RWPE2 (cell line): ENCODE measurements at regions not wholly inside any gene's neighbourhood (a gene's known extent, or its start where the extent isn't known, plus 50 kb on each side); places are given as distances from the start of the nearest gene placed in this dataset.

Experiments
- ATAC-seq: fragments of 200-7000 bp; cut with Tn5 transposase; 3 replicates; pipeline ENCODE4 v1.9.1; 2021; ENCODE audit warnings: low read depth
- DNase-seq: peaks from one replicate; pipeline ENCODE4 v3.0.0-alpha.2; 2020; ENCODE audit warnings: low spot score
- H3K27ac ChIP-seq: fragments of 450-650 bp; 2 replicates; pipeline ENCODE4 v1.5.1; 2017; ENCODE audit warnings: mild to moderate bottlenecking; ENCODE audit not compliant: poor library complexity, severe bottlenecking
- H3K27me3 ChIP-seq: fragments of 250-450 bp; sonication (Bioruptor Pico); 2 replicates; pipeline ENCODE4 v1.5.1; 2021; ENCODE audit warnings: mild to moderate bottlenecking, moderate library complexity; ENCODE audit not compliant: insufficient read depth, poor library complexity, severe bottlenecking
- H3K36me3 ChIP-seq: fragments of 250-450 bp; sonication (Bioruptor Pico); 2 replicates; pipeline ENCODE4 v1.5.1; 2020; ENCODE audit warnings: low read depth, mild to moderate bottlenecking, moderate library complexity
- H3K4me1 ChIP-seq: fragments of 250-450 bp; sonication (Bioruptor Pico); 2 replicates; pipeline ENCODE4 v1.5.1; 2021; ENCODE audit warnings: mild to moderate bottlenecking, moderate library complexity; ENCODE audit not compliant: insufficient read depth, poor library complexity, severe bottlenecking
- H3K4me3 ChIP-seq: fragments of 250-450 bp; sonication (Bioruptor Pico); 2 replicates; pipeline ENCODE4 v1.5.1; 2021; ENCODE audit warnings: mild to moderate bottlenecking, moderate library complexity; ENCODE audit not compliant: severe bottlenecking
- H3K9me3 ChIP-seq: fragments of 250-450 bp; sonication (Bioruptor Pico); 2 replicates; pipeline ENCODE4 v1.5.1; 2021; ENCODE audit warnings: mild to moderate bottlenecking, moderate library complexity; ENCODE audit not compliant: severe bottlenecking
- CTCF ChIP-seq: fragments of 450-650 bp; IDR thresholded peaks from one replicate; pipeline ENCODE4 v1.5.1; 2017; ENCODE audit warnings: mild to moderate bottlenecking, moderate library complexity; ENCODE audit not compliant: poor library complexity, severe bottlenecking

GRCh38 chr4:15348236-15348635 is 79.6 kb upstream of the C1QTNF7 start:
- Histone ChIP-seq H3K27ac (no peak overlapping the region), H3K4me3 (no peak overlapping the region), H3K36me3 (no peaks in the 10 kb centered on the region), H3K4me1 (no peaks in the 10 kb centered on the region), H3K27me3 (no peaks in the 10 kb centered on the region), H3K9me3 (no peaks in the 10 kb centered on the region)
- ATAC-seq (no peak), DNase-seq (no peak)
- no peak for TF ChIP-seq CTCF

- H3K27ac ChIP-seq, result no peak overlapping the region
- ATAC-seq (no peak; the same call in 2 of the 3 replicates), DNase-seq (no peak)
- H3K36me3 ChIP-seq, result no peaks in the 10 kb centered on the region
- no peak overlapping the region for H3K4me3 ChIP-seq
- no peak for TF ChIP-seq CTCF
- H3K4me1 ChIP-seq, result no peaks in the 10 kb centered on the region
- H3K9me3 ChIP-seq, result no peaks in the 10 kb centered on the region
- H3K27me3 ChIP-seq, result no peaks in the 10 kb centered on the region
Observed at GRCh38 chr4:15348695-15349094, 79.1 kb upstream of the C1QTNF7 start.

GRCh38 chr4:15349531-15349935 is 78.3 kb upstream of the C1QTNF7 start:
- TF ChIP-seq CTCF, result no peak
- ATAC-seq, result no peak
- Histone ChIP-seq H3K27ac (no peak overlapping the region), H3K36me3 (no peaks in the 10 kb centered on the region), H3K27me3 (no peaks in the 10 kb centered on the region), H3K4me1 (no peaks in the 10 kb centered on the region), H3K9me3 (no peaks in the 10 kb centered on the region), H3K4me3 (no peak overlapping the region)
- DNase-seq, result no peak

GRCh38 chr4:15349965-15350364 is 77.9 kb upstream of the C1QTNF7 start:
- Histone ChIP-seq H3K36me3 (no peaks in the 10 kb centered on the region), H3K27me3 (no peaks in the 10 kb centered on the region), H3K4me3 (no peak overlapping the region), H3K9me3 (no peaks in the 10 kb centered on the region), H3K4me1 (no peaks in the 10 kb centered on the region), H3K27ac (no peak overlapping the region)
- DNase-seq (no peak), ATAC-seq (no peak)
- no peak for TF ChIP-seq CTCF

GRCh38 chr4:15352524-15352923 is 75.3 kb upstream of the C1QTNF7 start:
- DNase-seq (no peak), ATAC-seq (no peak)
- H3K4me1 ChIP-seq, result no peaks in the 10 kb centered on the region
- no peaks in the 10 kb centered on the region for H3K36me3 ChIP-seq
- no peaks in the 10 kb centered on the region for H3K27me3 ChIP-seq
- no peaks in the 10 kb centered on the region for H3K9me3 ChIP-seq
- H3K27ac ChIP-seq, result no peak overlapping the region
- no peak overlapping the region for H3K4me3 ChIP-seq
- no peak for TF ChIP-seq CTCF
